ENCODE measurements at regions not wholly inside any gene's neighbourhood (a gene's known extent, or its start where the extent isn't known, plus 50 kb on each side); places are given as distances from the start of the nearest gene placed in this dataset.

DNA sequence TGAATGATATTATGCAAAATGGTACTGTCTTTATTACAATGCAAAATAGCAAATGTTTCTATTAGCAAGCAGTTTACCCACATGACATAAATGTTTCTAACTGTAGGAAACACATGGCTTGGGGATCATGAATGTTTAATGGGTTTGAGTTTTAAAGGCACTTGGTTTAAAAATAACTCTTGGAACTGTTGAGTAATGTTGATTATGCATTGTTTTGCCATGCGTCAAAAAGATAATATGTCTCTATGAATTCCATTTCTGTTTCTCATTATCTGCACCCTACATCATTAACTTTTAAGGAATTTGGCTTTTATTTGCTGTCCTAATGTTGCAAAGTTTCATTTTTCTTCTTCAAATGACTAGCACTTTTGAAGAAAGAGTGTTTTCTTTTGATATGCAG is 1355.5 kb downstream of the SUCLG1 start:
- TF ChIP-seq SUPT20H (IDR thresholded peaks at IDR 0.05; ENCODE audit: borderline replicate concordance, control insufficient read depth, low read depth, low read length), result no peak
- no peak for TF ChIP-seq RCOR1 (conservative IDR thresholded peaks at IDR 0.05; ENCODE audit: low read depth, low read length)
- TF ChIP-seq GABPA (IDR thresholded peaks at IDR 0.05; ENCODE audit: low read depth), result no peak
- TF ChIP-seq, protein P1, sequence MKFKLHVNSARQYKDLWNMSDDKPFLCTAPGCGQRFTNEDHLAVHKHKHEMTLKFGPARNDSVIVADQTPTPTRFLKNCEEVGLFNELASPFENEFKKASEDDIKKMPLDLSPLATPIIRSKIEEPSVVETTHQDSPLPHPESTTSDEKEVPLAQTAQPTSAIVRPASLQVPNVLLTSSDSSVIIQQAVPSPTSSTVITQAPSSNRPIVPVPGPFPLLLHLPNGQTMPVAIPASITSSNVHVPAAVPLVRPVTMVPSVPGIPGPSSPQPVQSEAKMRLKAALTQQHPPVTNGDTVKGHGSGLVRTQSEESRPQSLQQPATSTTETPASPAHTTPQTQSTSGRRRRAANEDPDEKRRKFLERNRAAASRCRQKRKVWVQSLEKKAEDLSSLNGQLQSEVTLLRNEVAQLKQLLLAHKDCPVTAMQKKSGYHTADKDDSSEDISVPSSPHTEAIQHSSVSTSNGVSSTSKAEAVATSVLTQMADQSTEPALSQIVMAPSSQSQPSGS (IDR thresholded peaks at IDR 0.05; ENCODE audit: low read length), result no peak
- TF ChIP-seq MXI1 (IDR thresholded peaks at IDR 0.05; ENCODE audit: low read depth, low read length), result no peak
- TF ChIP-seq SP1 (IDR thresholded peaks at IDR 0.05; ENCODE audit: low read depth, low read length), result no peak
- no peak for TF ChIP-seq BRCA1 (IDR thresholded peaks at IDR 0.05; ENCODE audit: low read depth, low read length)
